HEK293 (cell line): ENCODE measurements at regions not wholly inside any gene's neighbourhood (a gene's known extent, or its start where the extent isn't known, plus 50 kb on each side); places are given as distances from the start of the nearest gene placed in this dataset.

Experiments
- BCL11B ChIP-seq: fragments of 450-650 bp; formaldehyde crosslinking; IDR thresholded peaks from 2 replicates; pipeline ENCODE4 v1.5.1; 2016; ENCODE audit warnings: low read depth, missing biosample characterization, missing genetic modification characterization
- ZNF174 ChIP-seq: fragments of 450-650 bp; formaldehyde crosslinking; IDR thresholded peaks from 2 replicates; pipeline ENCODE4 v1.5.0; 2017; ENCODE audit warnings: missing biosample characterization, mild to moderate bottlenecking, missing genetic modification characterization
- ZNF660 ChIP-seq: fragments of 450-650 bp; IDR thresholded peaks from 2 replicates; pipeline ENCODE4 v1.5.1; 2018; ENCODE audit warnings: missing biosample characterization, mild to moderate bottlenecking, missing genetic modification characterization
- ZXDB ChIP-seq: fragments of 450-650 bp; formaldehyde crosslinking; IDR thresholded peaks from 2 replicates; pipeline ENCODE4 v1.5.1; 2016; ENCODE audit warnings: missing biosample characterization, missing genetic modification characterization
- TF ChIP-seq, protein P1 (sequence below): sonication (generic); formaldehyde crosslinking; IDR thresholded peaks from 2 replicates; pipeline ENCODE4 v1.8.1; 2022; ENCODE audit warnings: mild to moderate bottlenecking, moderate library complexity, missing genetic modification reagents
- TF ChIP-seq, protein P2 (sequence below): fragments of 450-650 bp; formaldehyde crosslinking; IDR thresholded peaks from 2 replicates; pipeline ENCODE4 v1.5.1; 2016; ENCODE audit warnings: missing biosample characterization, missing genetic modification characterization
- TF ChIP-seq, protein P3 (sequence below): fragments of 450-650 bp; formaldehyde crosslinking; IDR thresholded peaks from 2 replicates; pipeline ENCODE4 v1.5.1; 2016; ENCODE audit warnings: missing biosample characterization, missing genetic modification characterization
- TF ChIP-seq, protein P4 (sequence below): fragments of 450-650 bp; formaldehyde crosslinking; IDR thresholded peaks from 2 replicates; pipeline ENCODE4 v1.5.1; 2016; ENCODE audit warnings: missing biosample characterization, missing genetic modification characterization

DNA sequence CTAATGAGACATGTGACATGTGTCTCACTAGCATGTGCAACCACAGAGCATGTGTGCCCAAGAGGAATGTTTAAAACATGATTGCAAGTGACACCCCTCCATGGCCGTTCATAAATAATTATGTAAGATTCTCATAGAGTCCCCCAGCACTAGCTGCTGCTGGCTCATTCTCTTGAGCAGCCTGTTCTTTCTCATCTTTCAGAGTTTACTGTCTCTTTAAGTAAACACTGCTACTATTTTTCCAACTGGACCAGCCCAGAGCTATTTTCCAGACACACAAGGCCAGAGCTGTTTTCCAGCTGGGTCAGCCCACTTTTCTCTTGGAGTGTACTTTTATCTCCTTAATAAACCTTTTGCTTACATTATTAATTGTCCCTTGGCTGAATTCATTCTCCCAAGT lies 326.8 kb upstream of the DLGAP1 start:
- TF ChIP-seq, protein P1, sequence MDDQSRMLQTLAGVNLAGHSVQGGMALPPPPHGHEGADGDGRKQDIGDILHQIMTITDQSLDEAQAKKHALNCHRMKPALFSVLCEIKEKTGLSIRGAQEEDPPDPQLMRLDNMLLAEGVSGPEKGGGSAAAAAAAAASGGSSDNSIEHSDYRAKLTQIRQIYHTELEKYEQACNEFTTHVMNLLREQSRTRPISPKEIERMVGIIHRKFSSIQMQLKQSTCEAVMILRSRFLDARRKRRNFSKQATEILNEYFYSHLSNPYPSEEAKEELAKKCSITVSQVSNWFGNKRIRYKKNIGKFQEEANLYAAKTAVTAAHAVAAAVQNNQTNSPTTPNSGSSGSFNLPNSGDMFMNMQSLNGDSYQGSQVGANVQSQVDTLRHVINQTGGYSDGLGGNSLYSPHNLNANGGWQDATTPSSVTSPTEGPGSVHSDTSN, result no peak
- TF ChIP-seq, protein P2, sequence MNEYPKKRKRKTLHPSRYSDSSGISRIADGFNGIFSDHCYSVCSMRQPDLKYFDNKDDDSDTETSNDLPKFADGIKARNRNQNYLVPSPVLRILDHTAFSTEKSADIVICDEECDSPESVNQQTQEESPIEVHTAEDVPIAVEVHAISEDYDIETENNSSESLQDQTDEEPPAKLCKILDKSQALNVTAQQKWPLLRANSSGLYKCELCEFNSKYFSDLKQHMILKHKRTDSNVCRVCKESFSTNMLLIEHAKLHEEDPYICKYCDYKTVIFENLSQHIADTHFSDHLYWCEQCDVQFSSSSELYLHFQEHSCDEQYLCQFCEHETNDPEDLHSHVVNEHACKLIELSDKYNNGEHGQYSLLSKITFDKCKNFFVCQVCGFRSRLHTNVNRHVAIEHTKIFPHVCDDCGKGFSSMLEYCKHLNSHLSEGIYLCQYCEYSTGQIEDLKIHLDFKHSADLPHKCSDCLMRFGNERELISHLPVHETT (tag by site-specific recombination), result no peak
- TF ChIP-seq BCL11B (tag by site-specific recombination) (no peak), ZNF660 (no peak), ZNF174 (tag by site-specific recombination) (no peak), ZXDB (tag by site-specific recombination) (no peak)
- TF ChIP-seq, protein P3, sequence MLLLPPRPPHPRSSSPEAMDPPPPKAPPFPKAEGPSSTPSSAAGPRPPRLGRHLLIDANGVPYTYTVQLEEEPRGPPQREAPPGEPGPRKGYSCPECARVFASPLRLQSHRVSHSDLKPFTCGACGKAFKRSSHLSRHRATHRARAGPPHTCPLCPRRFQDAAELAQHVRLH (tag by site-specific recombination), result no peak
- TF ChIP-seq, protein P4, sequence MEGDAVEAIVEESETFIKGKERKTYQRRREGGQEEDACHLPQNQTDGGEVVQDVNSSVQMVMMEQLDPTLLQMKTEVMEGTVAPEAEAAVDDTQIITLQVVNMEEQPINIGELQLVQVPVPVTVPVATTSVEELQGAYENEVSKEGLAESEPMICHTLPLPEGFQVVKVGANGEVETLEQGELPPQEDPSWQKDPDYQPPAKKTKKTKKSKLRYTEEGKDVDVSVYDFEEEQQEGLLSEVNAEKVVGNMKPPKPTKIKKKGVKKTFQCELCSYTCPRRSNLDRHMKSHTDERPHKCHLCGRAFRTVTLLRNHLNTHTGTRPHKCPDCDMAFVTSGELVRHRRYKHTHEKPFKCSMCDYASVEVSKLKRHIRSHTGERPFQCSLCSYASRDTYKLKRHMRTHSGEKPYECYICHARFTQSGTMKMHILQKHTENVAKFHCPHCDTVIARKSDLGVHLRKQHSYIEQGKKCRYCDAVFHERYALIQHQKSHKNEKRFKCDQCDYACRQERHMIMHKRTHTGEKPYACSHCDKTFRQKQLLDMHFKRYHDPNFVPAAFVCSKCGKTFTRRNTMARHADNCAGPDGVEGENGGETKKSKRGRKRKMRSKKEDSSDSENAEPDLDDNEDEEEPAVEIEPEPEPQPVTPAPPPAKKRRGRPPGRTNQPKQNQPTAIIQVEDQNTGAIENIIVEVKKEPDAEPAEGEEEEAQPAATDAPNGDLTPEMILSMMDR, result no peak
